Dedifferentiated amniotic fluid mesenchymal stem cell (primary cell): ENCODE measurements at regions not wholly inside any gene's neighbourhood (a gene's known extent, or its start where the extent isn't known, plus 50 kb on each side); places are given as distances from the start of the nearest gene placed in this dataset.

ENCODE experiments used
- DNase-seq: peaks from one replicate; pipeline ENCODE4 v3.0.0-alpha.2; 2016; ENCODE audit errors: extremely low spot score

DNA sequence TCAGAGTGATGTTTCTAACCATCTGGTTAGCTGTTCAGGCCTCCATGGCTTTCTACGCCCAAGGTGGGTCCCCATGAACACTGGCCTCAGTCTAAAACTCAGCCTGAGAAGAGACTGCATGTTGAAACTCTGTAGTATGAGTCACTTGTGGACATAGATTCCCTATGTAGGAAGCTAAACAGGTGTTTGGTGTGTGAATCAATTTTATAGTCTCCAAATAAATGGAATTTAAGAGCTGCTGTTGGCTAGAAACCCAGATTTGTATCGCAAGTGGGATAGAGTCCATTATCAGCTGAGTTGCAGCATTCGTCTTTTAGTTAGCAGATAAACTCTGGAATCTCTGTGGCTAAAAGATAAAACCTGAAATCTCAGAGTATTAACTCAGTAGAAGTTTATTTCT, 131.4 kb downstream of the KCNS3 start:
- DNase-seq, result no peak

- no peak for DNase-seq
These were observed 126.9 kb downstream of the KCNS3 start for GRCh38 chr2:18005411-18005810.

GRCh38 chr2:18001671-18002070, 123.2 kb downstream of the KCNS3 start:
- no peak for DNase-seq

GRCh38 chr2:17996978-17997377, 118.5 kb downstream of the KCNS3 start:
- no peak for DNase-seq

GRCh38 chr2:17995593-17995992, 117.1 kb downstream of the KCNS3 start:
- DNase-seq, result no peak
